ENCODE measurements at regions not wholly inside any gene's neighbourhood (a gene's known extent, or its start where the extent isn't known, plus 50 kb on each side); places are given as distances from the start of the nearest gene placed in this dataset.
"Not testable (repeated sequence)": the region's sequence is repeated elsewhere in the genome, so short reads cannot be mapped to it uniquely, and the experiment has no call there.

- no peak for DNase-seq (ENCODE audit: extremely low read depth, low read depth, low spot score)
Observed at GRCh38 chr6:43939281-43940070, 169.5 kb downstream of the VEGFA start.

DNA sequence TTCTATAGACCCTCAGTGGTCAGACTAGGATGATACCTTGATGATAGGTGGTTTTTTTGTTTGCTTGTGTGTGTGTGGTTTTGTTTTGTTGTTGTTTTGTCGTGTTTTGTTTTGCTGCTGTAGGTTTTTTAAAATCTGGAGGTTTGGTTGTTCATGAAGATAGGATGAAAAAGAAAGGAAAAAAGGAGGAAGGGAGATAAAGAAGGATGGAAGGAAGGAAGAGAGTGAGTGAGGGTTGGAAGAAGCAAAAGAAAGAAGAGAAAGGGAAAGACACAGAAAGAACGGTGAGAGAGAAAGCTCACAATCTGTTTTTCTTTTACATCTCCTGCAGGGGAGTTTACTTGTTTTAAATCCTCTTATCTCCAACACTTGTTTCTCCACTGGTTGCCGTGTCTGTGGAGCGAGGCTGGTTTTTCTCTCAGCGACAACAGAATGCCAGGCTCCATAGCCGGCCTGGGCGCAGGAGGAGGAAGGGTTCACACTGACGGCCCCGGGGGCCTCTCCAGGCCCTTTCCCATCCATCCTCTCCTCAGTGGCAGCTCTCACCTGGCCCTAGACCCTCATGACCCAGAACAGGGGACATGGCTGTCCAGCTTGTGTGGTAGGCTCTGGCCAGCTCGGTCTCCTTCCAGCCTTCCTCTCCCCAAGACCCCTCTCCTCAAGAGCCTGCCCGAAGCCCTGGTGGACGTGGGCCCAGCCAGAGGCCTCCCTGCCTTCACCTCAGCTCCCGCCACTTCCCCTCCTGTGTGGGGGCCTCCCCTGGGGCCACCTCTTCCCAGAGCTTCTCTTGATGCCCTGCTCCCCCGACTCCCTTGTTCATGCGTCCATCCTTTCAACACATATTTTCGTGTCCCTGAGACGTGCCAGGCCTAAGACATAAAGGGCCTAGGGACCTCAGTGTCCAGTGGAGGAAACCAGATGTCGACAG is 168.4 kb downstream of the VEGFA start:
- DNase-seq (ENCODE audit: extremely low read depth, low read depth, low spot score) = no peak

DNA sequence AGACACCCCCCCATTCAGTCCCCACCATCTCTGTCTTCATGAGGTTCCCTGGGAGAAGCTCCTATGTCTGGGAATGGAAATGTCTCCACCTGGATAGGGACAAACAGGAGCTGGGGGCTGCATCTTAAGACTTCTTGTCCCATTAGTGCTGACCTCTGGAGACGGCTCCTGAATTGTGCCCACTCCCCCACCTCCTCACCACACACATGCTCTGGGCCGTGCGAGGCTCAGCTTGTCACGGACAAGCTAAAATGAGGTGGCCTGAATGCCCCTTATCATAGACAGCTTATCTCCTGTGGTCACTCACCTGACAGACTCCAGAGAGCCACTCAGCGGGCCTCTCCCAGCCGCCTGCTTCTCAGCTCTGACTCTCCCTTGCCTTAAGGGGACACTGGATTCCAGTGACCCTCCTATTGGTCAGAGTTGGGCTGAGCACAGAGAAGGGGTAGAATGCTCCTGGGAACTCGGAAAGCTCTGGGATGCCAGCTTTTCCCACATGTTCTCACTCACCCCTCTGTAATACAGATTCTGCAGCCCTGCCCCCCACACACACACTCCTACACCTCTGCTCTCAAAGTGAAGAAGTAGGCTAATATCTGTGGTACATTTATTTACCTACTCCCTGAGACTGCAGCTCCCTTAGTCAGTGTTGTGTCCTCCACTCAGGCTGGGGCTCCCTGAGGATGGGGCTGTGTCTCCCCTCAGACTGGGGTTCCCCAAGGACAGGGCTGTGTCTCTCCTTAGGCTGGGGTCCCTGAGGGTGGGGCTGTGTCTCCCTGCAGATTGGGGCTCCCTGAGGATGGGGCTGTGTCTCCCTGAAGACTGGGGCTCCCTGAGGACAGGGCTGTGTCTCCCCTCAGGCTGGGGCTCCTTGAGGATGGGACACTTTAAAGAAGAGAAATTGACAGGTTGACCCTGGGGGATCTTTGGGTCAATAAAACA is 167.5 kb downstream of the VEGFA start:
- DNase-seq (ENCODE audit: extremely low read depth, low read depth, low spot score) = no peak

DNA sequence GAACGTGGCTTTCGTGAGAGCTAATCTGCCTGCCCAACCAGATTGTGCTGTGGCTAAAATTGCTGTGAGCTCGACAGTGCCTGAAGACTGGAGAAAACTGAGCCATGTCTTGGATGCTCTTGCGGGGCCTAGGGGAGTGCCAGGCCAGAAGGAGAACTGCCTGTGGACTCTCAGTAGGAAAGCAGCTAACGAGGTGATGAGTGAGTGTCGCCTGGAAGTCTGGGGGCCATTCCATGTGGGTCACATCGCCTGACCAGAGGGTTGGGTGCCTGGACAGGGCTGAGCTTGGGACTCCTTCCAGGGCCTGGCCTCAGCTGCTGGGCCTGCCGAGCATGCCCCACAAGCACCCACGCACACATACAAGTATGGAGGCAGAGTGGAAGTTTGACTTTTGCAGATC is 166.5 kb downstream of the VEGFA start:
- DNase-seq (ENCODE audit: extremely low read depth, low read depth, low spot score) = no peak

- DNase-seq (ENCODE audit: extremely low read depth, low read depth, low spot score) = no peak
Observed at GRCh38 chr6:43935921-43936439, 166.0 kb downstream of the VEGFA start.

DNA sequence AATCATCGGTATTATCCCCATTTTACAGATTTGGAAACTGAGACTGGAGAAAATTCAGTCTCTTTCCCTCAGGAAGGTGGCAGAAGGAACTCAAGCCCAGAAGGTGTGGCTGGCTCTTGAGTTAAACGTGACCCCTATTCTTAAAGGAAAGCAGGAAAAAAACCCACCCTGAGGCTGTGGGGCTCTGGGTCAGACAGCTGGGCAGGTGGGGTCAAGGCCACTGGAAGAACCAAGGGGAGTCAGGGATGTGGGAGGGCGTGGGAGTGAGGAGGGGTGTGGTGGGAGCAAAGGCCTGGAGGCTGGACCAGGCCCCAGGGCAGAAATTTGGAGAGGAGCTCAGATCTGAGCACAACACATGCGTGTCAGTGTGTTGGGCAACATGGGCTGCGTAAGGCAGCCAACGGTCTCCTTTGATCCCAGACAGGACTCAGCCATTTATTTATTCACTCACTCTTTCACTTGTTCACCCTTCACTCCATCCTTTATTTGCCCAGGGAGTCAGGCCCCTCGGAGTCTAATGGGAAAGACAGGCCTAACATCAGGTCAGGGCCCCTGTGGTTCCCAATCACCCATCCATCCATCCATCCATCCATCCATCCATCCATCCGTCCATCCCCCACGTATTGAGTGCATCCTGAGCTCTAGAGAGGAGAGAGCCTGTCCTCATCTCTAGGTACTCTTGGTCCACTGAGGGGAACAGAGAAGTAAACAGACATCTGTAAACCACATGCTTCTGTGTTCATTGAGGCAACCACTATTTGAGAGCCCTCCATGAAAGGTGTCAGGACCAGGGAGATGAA is 165.0 kb downstream of the VEGFA start:
- DNase-seq (ENCODE audit: extremely low read depth, low read depth, low spot score) = no peak

DNA sequence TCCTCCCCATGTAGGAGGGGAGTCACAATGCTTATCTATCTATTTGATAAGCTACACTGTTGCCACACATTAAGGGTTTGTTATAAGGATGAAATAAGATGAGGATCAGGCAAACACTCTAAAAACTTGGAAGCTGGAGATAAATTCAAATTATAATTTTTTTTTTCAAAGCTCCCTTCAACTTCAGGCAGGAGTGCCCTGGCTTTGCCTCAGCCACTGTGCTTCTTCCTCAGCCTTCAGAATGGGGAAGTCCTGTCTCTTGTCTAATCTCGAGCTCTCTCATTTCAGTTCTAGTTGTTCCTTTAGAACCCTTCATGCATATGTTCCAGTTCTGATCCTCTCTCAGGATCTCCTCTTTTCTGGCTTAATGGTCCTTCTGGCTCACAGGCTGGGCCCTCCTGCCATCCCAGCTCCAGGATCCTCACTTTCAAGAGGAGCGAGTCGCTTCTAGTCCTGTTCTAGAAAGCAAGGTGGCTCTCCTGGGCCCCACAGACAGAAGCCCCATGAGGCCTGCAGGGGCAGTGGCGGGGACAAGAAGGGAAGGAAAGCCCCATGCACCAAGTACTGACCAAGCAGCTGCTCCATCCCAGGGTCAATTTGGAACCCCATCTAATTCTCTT is 164.3 kb downstream of the VEGFA start:
- no peak for DNase-seq (ENCODE audit: extremely low read depth, low read depth, low spot score)

DNA sequence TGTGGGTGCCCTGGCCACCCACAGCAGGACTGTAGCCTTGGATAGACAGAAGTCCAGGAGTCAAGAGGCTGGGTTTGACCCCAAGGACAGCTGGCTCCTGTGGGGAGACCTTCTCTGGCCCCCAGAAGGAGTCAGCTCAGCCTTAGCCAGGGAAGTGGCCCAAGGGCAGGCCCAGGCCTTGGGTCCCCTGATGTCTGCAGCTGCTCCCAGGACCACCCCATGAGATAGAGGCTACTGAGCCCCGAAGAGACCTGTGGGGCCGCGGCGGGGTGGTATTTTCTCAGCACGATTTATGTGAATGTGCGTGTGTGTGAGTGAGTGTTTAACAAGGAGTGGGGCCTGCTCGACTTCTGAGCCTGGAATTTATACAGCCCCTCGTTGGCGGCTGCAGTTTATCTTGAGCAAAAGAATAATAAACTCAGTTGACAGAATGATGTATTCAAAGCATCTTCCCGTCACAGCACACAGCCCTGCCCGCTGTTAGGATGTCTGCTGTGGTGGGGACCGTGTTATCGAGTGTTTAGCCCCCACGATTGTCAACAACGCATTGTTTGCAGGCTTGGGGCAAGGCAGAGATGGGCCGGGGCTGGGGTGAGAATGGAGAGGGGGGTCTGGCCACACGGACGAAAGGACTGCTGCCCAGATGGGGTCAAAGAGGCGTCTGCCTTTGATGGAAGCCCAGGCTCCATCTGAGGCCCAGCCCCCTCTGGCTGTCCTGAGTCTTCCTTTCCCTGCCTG is 163.3 kb downstream of the VEGFA start:
- DNase-seq (ENCODE audit: extremely low read depth, low read depth, low spot score) = no peak

DNA sequence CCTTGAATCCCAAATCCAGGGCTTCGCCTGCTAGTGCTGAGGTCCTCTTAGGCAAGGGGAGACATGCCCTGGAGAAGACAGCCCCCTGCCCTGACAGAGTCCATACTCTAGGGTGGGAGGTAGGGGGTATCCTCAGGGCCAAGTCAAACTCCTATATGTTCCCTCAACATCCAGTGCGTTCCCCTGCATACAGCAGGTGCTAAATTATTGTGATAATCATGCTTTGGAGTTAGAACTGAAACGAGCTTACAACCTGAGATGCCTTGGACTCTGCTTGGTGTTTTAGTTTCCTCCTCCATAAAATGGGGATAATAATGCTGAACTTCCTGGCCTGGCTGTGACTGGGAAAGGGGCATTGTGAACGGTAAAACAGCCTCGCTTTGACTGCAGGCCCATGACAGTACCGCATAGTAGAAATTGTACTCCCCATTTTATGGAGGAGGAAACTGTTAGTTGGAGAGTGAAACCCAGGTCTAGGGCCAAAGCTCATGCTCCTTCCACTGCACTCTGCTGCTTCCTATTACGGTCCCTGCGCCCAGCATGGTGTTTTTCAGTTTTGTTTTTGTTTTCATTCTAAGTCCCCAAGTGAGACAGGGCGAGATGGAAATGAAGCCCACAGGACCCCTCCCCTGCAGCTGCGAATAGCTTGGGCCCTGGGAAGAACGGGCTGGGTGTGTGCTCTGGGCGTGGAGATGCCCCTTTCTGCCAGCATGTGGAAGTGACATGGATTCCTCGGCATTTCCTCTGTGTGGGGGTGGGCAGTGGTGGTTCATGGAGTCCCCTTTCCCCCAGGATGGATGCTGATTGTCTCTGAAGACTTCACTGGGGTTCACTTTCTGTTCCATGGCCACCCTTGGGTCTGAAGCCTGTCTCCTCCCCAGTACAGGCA is 162.5 kb downstream of the VEGFA start:
- DNase-seq (ENCODE audit: extremely low read depth, low read depth, low spot score) = no peak

DNA sequence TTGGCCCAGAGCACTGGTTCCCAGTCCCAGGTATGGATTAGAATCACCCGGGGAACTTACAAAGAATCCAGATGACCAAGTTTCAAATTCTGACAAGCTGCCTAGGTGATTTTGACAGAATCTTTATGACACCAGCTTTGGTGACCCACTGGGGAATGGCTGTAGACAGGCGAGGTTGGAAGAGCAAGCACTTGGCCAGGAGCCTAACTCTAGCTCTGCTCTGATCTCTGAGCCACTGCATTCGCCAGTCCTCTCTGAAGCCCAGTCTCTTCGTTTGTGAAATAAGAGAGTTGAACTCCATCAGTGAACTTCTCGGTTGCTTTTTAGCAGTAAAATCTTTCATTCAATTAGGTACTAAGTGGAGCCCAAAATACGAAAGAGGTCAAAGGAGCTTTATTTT is 161.2 kb downstream of the VEGFA start:
- no peak for DNase-seq (ENCODE audit: extremely low read depth, low read depth, low spot score)

DNA sequence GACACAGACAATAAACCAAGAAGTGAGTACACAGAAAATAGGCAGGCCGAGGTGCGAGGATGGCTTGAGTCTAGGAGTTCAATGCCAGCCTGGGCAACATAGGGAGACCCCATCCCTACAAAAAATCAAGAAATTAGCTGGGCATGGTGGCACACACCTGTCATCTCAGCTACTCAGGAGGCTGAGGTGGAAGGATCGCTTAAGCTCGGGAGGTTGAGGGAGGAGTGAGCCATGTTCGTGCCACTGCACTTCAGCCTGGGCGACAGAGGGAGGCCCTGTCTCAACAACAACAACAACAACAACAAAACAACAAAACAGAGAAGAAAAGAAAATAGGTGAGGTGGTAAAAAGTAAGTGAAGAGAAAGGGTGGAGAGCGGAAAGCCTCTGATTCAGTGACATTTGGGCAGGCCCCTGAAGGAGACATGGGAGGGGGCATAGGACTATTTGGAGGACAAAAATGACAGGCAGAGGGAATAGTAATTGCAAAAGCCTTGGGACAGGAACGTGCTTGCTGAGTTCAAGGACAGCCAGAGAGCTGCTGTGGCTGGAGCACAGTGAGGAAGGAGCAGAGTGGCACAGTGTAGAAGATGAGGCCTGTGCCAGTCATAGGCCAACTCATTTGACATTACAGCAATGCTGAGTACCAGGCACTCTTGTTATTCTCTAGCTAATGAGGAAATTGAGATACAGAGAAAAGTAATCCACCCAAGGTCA is 160.6 kb downstream of the VEGFA start:
- no peak for DNase-seq (ENCODE audit: extremely low read depth, low read depth, low spot score)

GRCh38 chr6:43929511-43929910 is 159.5 kb downstream of the VEGFA start:
- no peak for DNase-seq (ENCODE audit: extremely low read depth, low read depth, low spot score)

GRCh38 chr6:43927532-43928210 is 157.7 kb downstream of the VEGFA start:
- no peak for DNase-seq (ENCODE audit: extremely low read depth, low read depth, low spot score)

GRCh38 chr6:43926634-43927531 is 156.9 kb downstream of the VEGFA start:
- no peak for DNase-seq (ENCODE audit: extremely low read depth, low read depth, low spot score)

DNA sequence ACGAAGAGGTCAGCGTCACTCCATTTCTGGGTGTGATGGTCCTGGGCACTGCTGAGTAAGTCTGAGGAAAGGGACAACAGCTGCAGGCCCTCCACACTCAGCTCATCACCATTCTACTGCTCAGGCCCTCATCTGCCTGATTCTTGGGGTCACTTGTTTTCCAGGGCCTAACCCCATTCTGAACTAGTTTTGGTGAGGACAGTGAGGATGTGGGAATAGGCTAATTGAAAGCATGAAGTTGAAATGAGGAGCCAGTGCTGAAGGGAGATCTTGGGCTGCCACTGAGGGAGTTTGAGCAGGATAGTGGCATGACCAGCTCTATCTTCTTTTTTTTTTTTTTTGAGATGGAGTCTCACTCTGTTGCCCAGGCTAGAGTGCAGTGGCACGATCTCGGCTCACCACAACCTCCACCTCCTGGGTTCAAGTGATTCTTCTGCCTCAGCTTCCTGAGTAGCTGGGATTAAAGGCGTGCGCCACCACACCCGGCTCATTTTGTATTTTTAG is 155.7 kb downstream of the VEGFA start:
- not testable (repeated sequence) for DNase-seq (ENCODE audit: extremely low read depth, low read depth, low spot score)
